ENCODE measurements at regions not wholly inside any gene's neighbourhood (a gene's known extent, or its start where the extent isn't known, plus 50 kb on each side); places are given as distances from the start of the nearest gene placed in this dataset.

- H3K9ac ChIP-seq (ENCODE audit: insufficient read depth, low read length, poor library complexity, severe bottlenecking): no peak overlapping the region
- WGBS (ENCODE audit: insufficient coverage): 82% methylated on average over 28 of the region's 29 CpGs
- intact Hi-C loops (cut with micrococcal nuclease): no loop called here
Observed at GRCh38 chr14:104284636-104285507, 146.5 kb downstream of the KIF26A start.

GRCh38 chr14:104285508-104285840 lies 147.1 kb downstream of the KIF26A start:
- no peak for DNase-seq
- Histone ChIP-seq H3K36me3 (replicated peaks in 1 of 2; ENCODE audit: control insufficient read depth in 1 of 2, insufficient read depth in 2 of 2, low read length in 2 of 2) (no peaks in the 10 kb centered on the region), H3K27ac (ENCODE audit: low read depth in 1 of 2, low read length in 2 of 2) (no peak overlapping the region), H3K9me3 (replicated peaks in 1 of 2; ENCODE audit: control insufficient read depth in 1 of 2, insufficient read depth in 1 of 2, low read length in 2 of 2) (peaks cover 9 to 12% of the 10 kb centered on the region in 2 donors), H3K4me1 (ENCODE audit: control insufficient read depth in 1 of 2, insufficient read depth in 2 of 2, low read length in 2 of 2) (no peaks in the 10 kb centered on the region), H2AFZ (ENCODE audit: insufficient read depth, low read depth, low read length, poor library complexity, severe bottlenecking) (no peak overlapping the region), H3K79me2 (ENCODE audit: insufficient read depth, low read length) (no peaks in the 10 kb centered on the region), H3K4me2 (replicated peaks; ENCODE audit: extremely low read depth, low read length, poor library complexity, severe bottlenecking) (no peak overlapping the region), H3K9ac (ENCODE audit: insufficient read depth, low read length, poor library complexity, severe bottlenecking) (no peak overlapping the region), H3K27me3 (ENCODE audit: control insufficient read depth in 2 of 2, insufficient read depth in 2 of 2, low read length in 2 of 2) (no peaks in the 10 kb centered on the region), H3K4me3 (replicated peaks in 1 of 3; ENCODE audit: low read depth in 2 of 3, low read length in 3 of 3) (no peak overlapping the region), H4K20me1 (ENCODE audit: insufficient read depth, low read length) (no peaks in the 10 kb centered on the region)
- H3K27me3 Mint-ChIP-seq (ENCODE audit: low read depth in 3 of 3): peaks cover 0 to 4% (median 1%) of the 10 kb centered on the region in 3 donors
- intact Hi-C loops (cut with micrococcal nuclease): no loop called here
- H3K4me1 Mint-ChIP-seq: no peaks in the 10 kb centered on the region
- no peaks in the 10 kb centered on the region for H3K36me3 Mint-ChIP-seq
- 48% methylated on average over 6 of the region's 7 CpGs for WGBS (ENCODE audit: insufficient coverage)
- H3K27ac Mint-ChIP-seq: no peak overlapping the region
- TF ChIP-seq CTCF (IDR thresholded peaks at IDR 0.05): no peak
- no peak overlapping the region for H3K4me3 Mint-ChIP-seq
- H3K9me3 Mint-ChIP-seq: peaks cover 0 to 9% (median 4%) of the 10 kb centered on the region in 7 donors

More at GRCh38 chr14:104284636-104285507, 146.5 kb downstream of the KIF26A start:
- Mint-ChIP-seq H3K36me3 (no peaks in the 10 kb centered on the region), H3K4me1 (no peaks in the 10 kb centered on the region), H3K9me3 (peaks cover 0 to 9% (median 2%) of the 10 kb centered on the region in 7 donors), H3K27ac (no peak overlapping the region), H3K4me3 (no peak overlapping the region), H3K27me3 (ENCODE audit: low read depth in 3 of 3) (peaks cover 0 to 4% (median 1%) of the 10 kb centered on the region in 3 donors)
- Histone ChIP-seq H3K27me3 (ENCODE audit: control insufficient read depth in 2 of 2, insufficient read depth in 2 of 2, low read length in 2 of 2) (no peaks in the 10 kb centered on the region), H3K4me3 (replicated peaks in 1 of 3; ENCODE audit: low read depth in 2 of 3, low read length in 3 of 3) (no peak overlapping the region), H3K79me2 (ENCODE audit: insufficient read depth, low read length) (no peaks in the 10 kb centered on the region), H3K36me3 (replicated peaks in 1 of 2; ENCODE audit: control insufficient read depth in 1 of 2, insufficient read depth in 2 of 2, low read length in 2 of 2) (no peaks in the 10 kb centered on the region), H3K9me3 (replicated peaks in 1 of 2; ENCODE audit: control insufficient read depth in 1 of 2, insufficient read depth in 1 of 2, low read length in 2 of 2) (peaks cover 9 to 12% of the 10 kb centered on the region in 2 donors), H3K4me2 (replicated peaks; ENCODE audit: extremely low read depth, low read length, poor library complexity, severe bottlenecking) (no peak overlapping the region), H3K27ac (ENCODE audit: low read depth in 1 of 2, low read length in 2 of 2) (no peak overlapping the region), H4K20me1 (ENCODE audit: insufficient read depth, low read length) (no peaks in the 10 kb centered on the region), H2AFZ (ENCODE audit: insufficient read depth, low read depth, low read length, poor library complexity, severe bottlenecking) (no peak overlapping the region), H3K4me1 (ENCODE audit: control insufficient read depth in 1 of 2, insufficient read depth in 2 of 2, low read length in 2 of 2) (no peaks in the 10 kb centered on the region)
- TF ChIP-seq CTCF (IDR thresholded peaks at IDR 0.05): no peak
- DNase-seq: no peak

Measured in CD14-positive monocyte (primary cell).